Neural progenitor cell (in vitro differentiated cells): ENCODE measurements at regions not wholly inside any gene's neighbourhood (a gene's known extent, or its start where the extent isn't known, plus 50 kb on each side); places are given as distances from the start of the nearest gene placed in this dataset.

ENCODE experiments used
- EZH2 ChIP-seq: fragments of 200-600 bp; sonication (generic); IDR thresholded peaks from 2 replicates; pipeline ENCODE4 v1.6.1; 2017; ENCODE audit warnings: antibody characterized with exemption, mild to moderate bottlenecking, moderate library complexity
- TF ChIP-seq, protein P1 (sequence below): fragments of 200-600 bp; sonication (generic); IDR thresholded peaks from 2 replicates; pipeline ENCODE4 v1.5.1; 2017; ENCODE audit warnings: antibody characterized with exemption, mild to moderate bottlenecking

DNA sequence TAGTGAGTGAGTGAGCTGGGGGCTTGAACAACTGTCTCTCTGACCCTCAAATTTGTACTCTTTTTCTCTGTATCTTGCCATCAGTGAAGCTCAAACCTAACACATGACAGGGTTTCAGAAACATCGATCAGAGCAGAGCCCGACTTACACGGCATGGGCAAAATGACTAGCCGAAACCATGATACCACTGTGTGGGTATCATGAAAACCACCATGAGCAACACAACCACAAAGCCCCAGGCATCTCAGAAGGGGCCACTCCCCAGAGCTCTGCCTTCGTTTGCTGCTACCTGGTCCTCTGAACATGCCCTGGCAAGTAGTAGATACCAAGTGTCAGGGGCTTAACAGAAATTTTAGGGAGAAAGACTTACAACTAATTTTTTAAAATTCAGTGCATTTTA is 308.5 kb downstream of the WDR11 start:
- TF ChIP-seq, protein P1, sequence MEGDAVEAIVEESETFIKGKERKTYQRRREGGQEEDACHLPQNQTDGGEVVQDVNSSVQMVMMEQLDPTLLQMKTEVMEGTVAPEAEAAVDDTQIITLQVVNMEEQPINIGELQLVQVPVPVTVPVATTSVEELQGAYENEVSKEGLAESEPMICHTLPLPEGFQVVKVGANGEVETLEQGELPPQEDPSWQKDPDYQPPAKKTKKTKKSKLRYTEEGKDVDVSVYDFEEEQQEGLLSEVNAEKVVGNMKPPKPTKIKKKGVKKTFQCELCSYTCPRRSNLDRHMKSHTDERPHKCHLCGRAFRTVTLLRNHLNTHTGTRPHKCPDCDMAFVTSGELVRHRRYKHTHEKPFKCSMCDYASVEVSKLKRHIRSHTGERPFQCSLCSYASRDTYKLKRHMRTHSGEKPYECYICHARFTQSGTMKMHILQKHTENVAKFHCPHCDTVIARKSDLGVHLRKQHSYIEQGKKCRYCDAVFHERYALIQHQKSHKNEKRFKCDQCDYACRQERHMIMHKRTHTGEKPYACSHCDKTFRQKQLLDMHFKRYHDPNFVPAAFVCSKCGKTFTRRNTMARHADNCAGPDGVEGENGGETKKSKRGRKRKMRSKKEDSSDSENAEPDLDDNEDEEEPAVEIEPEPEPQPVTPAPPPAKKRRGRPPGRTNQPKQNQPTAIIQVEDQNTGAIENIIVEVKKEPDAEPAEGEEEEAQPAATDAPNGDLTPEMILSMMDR = no peak
- TF ChIP-seq EZH2 = no peak
